ENCODE measurements at regions not wholly inside any gene's neighbourhood (a gene's known extent, or its start where the extent isn't known, plus 50 kb on each side); places are given as distances from the start of the nearest gene placed in this dataset.

- TF ChIP-seq CTCF (IDR thresholded peaks at IDR 0.05; ENCODE audit: control extremely low read depth, extremely low read depth) = no peak
- no peaks in the 10 kb centered on the region for H3K9me3 ChIP-seq (ENCODE audit: control insufficient read depth in 4 of 4, insufficient read depth in 3 of 4, low read length in 3 of 4)
- H3K27me3 ChIP-seq (ENCODE audit: control insufficient read depth in 3 of 3, insufficient read depth in 3 of 3, low read length in 2 of 3) = no peaks in the 10 kb centered on the region
- no peaks in the 10 kb centered on the region for H3K4me1 ChIP-seq (ENCODE audit: control insufficient read depth in 5 of 5, insufficient read depth in 5 of 5, low read length in 5 of 5)
- no peak overlapping the region for H3K27ac ChIP-seq (ENCODE audit: low read depth in 1 of 2, low read length in 1 of 2)
- H3K4me3 ChIP-seq = no peak overlapping the region
- ATAC-seq (ENCODE audit: insufficient read depth, low FRiP score) (no peak), DNase-seq (no peak)
- H3K36me3 ChIP-seq (ENCODE audit: control insufficient read depth in 4 of 4, insufficient read depth in 4 of 4, low read length in 4 of 4) = no peaks in the 10 kb centered on the region
- WGBS, 2 donors = 49 to 66% methylated on average over 3 of the region's 3 CpGs
- H3K9ac ChIP-seq (ENCODE audit: insufficient read depth in 1 of 2, low read length in 2 of 2) = no peak overlapping the region
Measured at GRCh38 chr12:126369487-126370463, 1304.5 kb downstream of the AACS start.

- DNase-seq = no peak
- TF ChIP-seq CTCF (IDR thresholded peaks at IDR 0.05; ENCODE audit: control extremely low read depth, extremely low read depth) = no peak
- ATAC-seq (ENCODE audit: insufficient read depth, low FRiP score) = no peak
- peaks cover 0 to 6% (median 3%) of the 10 kb centered on the region in 4 donors for H3K9me3 ChIP-seq (ENCODE audit: control insufficient read depth in 4 of 4, insufficient read depth in 3 of 4, low read length in 3 of 4)
- H3K27me3 ChIP-seq (ENCODE audit: control insufficient read depth in 3 of 3, insufficient read depth in 3 of 3, low read length in 2 of 3) = no peaks in the 10 kb centered on the region
- WGBS, 2 donors = 77 to 87% methylated on average over 3 of the region's 3 CpGs
- no peaks in the 10 kb centered on the region for H3K36me3 ChIP-seq (ENCODE audit: control insufficient read depth in 4 of 4, insufficient read depth in 4 of 4, low read length in 4 of 4)
- H3K27ac ChIP-seq (ENCODE audit: low read depth in 1 of 2, low read length in 1 of 2) = no peak overlapping the region
- H3K4me3 ChIP-seq = no peak overlapping the region
- H3K4me1 ChIP-seq (ENCODE audit: control insufficient read depth in 5 of 5, insufficient read depth in 5 of 5, low read length in 5 of 5) = no peaks in the 10 kb centered on the region
- H3K9ac ChIP-seq (ENCODE audit: insufficient read depth in 1 of 2, low read length in 2 of 2) = no peak overlapping the region
Measured at GRCh38 chr12:126383506-126383905, 1318.3 kb downstream of the AACS start.

GRCh38 chr12:126384026-126384564 lies 1318.9 kb downstream of the AACS start:
- no peaks in the 10 kb centered on the region for H3K36me3 ChIP-seq (ENCODE audit: control insufficient read depth in 4 of 4, insufficient read depth in 4 of 4, low read length in 4 of 4)
- H3K9me3 ChIP-seq (ENCODE audit: control insufficient read depth in 4 of 4, insufficient read depth in 3 of 4, low read length in 3 of 4) = peaks cover 0 to 6% (median 3%) of the 10 kb centered on the region in 4 donors
- no peaks in the 10 kb centered on the region for H3K4me1 ChIP-seq (ENCODE audit: control insufficient read depth in 5 of 5, insufficient read depth in 5 of 5, low read length in 5 of 5)
- no peak overlapping the region for H3K9ac ChIP-seq (ENCODE audit: insufficient read depth in 1 of 2, low read length in 2 of 2)
- ATAC-seq (ENCODE audit: insufficient read depth, low FRiP score) (no peak), DNase-seq (no peak)
- H3K27me3 ChIP-seq (ENCODE audit: control insufficient read depth in 3 of 3, insufficient read depth in 3 of 3, low read length in 2 of 3) = no peaks in the 10 kb centered on the region
- 60 to 61% methylated on average over 2 of the region's 2 CpGs for WGBS, 2 donors
- no peak overlapping the region for H3K27ac ChIP-seq (ENCODE audit: low read depth in 1 of 2, low read length in 1 of 2)
- TF ChIP-seq CTCF (IDR thresholded peaks at IDR 0.05; ENCODE audit: control extremely low read depth, extremely low read depth) = no peak
- H3K4me3 ChIP-seq = no peak overlapping the region
